ENCODE measurements at regions not wholly inside any gene's neighbourhood (a gene's known extent, or its start where the extent isn't known, plus 50 kb on each side); places are given as distances from the start of the nearest gene placed in this dataset.

GRCh38 chr10:55215699-55216098 lies 414.7 kb upstream of the PCDH15 start:
- no peak overlapping the region for H3K27ac ChIP-seq (ENCODE audit: control insufficient read depth, insufficient read depth, low read length)
- no peak overlapping the region for H3K4me2 ChIP-seq (ENCODE audit: control insufficient read depth, extremely low read depth, insufficient read depth, low read depth, low read length)
- DNase-seq (ENCODE audit: low read depth, low spot score) (no peak), FAIRE-seq (no peak)
- no peaks in the 10 kb centered on the region for H3K9me3 ChIP-seq (ENCODE audit: control insufficient read depth, low read depth, low read length)
- no peaks in the 10 kb centered on the region for H3K79me2 ChIP-seq (ENCODE audit: control insufficient read depth, insufficient read depth, low read length)
- H2AFZ ChIP-seq (ENCODE audit: control insufficient read depth, low read length), result no peak overlapping the region
- no peaks in the 10 kb centered on the region for H4K20me1 ChIP-seq (ENCODE audit: control insufficient read depth, extremely low read depth, insufficient read depth, low read length)
- no peaks in the 10 kb centered on the region for H3K4me1 ChIP-seq (ENCODE audit: control insufficient read depth, extremely low read depth, insufficient read depth, low read length)
- no peaks in the 10 kb centered on the region for H3K9me1 ChIP-seq (ENCODE audit: control insufficient read depth, extremely low read depth, insufficient read depth, low read length)
- dilution Hi-C loops (cut with MboI; ENCODE audit: extremely low pct_ligation_motif_present, low sequenced_read_pairs), result no loop called here
- no peak for TF ChIP-seq EZH2 (IDR thresholded peaks at IDR 0.05; ENCODE audit: low read length)
- no peak for TF ChIP-seq CTCF (optimal IDR thresholded peaks at IDR 0.05 in 1 of 3, IDR thresholded peaks at IDR 0.05 in 1 of 3, conservative IDR thresholded peaks at IDR 0.05 in 1 of 3; ENCODE audit: extremely low read depth in 1 of 3, insufficient read depth in 2 of 3, low read length in 3 of 3)
- H3K36me3 ChIP-seq (ENCODE audit: control insufficient read depth in 2 of 2, extremely low read depth in 1 of 2, insufficient read depth in 2 of 2, low read length in 2 of 2), result no peaks in the 10 kb centered on the region
- no peaks in the 10 kb centered on the region for H3K27me3 ChIP-seq (ENCODE audit: control insufficient read depth, extremely low read depth, insufficient read depth, low read length)
- no peak overlapping the region for H3K9ac ChIP-seq (ENCODE audit: control insufficient read depth, extremely low read depth, insufficient read depth, low read length)
- no peak overlapping the region for H3K4me3 ChIP-seq (ENCODE audit: control insufficient read depth in 2 of 3, extremely low read depth in 1 of 3, insufficient read depth in 2 of 3, low read depth in 1 of 3, low read length in 3 of 3)

GRCh38 chr10:55214608-55215007 lies 413.6 kb upstream of the PCDH15 start:
- DNase-seq (ENCODE audit: low read depth, low spot score) (no peak), FAIRE-seq (no peak)
- Histone ChIP-seq H3K9ac (ENCODE audit: control insufficient read depth, extremely low read depth, insufficient read depth, low read length) (no peak overlapping the region), H4K20me1 (ENCODE audit: control insufficient read depth, extremely low read depth, insufficient read depth, low read length) (no peaks in the 10 kb centered on the region), H3K27ac (ENCODE audit: control insufficient read depth, insufficient read depth, low read length) (no peak overlapping the region), H3K9me3 (ENCODE audit: control insufficient read depth, low read depth, low read length) (no peaks in the 10 kb centered on the region), H3K36me3 (ENCODE audit: control insufficient read depth in 2 of 2, extremely low read depth in 1 of 2, insufficient read depth in 2 of 2, low read length in 2 of 2) (no peaks in the 10 kb centered on the region), H3K4me2 (ENCODE audit: control insufficient read depth, extremely low read depth, insufficient read depth, low read depth, low read length) (no peak overlapping the region), H3K27me3 (ENCODE audit: control insufficient read depth, extremely low read depth, insufficient read depth, low read length) (no peaks in the 10 kb centered on the region), H3K9me1 (ENCODE audit: control insufficient read depth, extremely low read depth, insufficient read depth, low read length) (no peaks in the 10 kb centered on the region), H2AFZ (ENCODE audit: control insufficient read depth, low read length) (no peak overlapping the region), H3K4me1 (ENCODE audit: control insufficient read depth, extremely low read depth, insufficient read depth, low read length) (no peaks in the 10 kb centered on the region), H3K4me3 (ENCODE audit: control insufficient read depth in 2 of 3, extremely low read depth in 1 of 3, insufficient read depth in 2 of 3, low read depth in 1 of 3, low read length in 3 of 3) (no peak overlapping the region), H3K79me2 (ENCODE audit: control insufficient read depth, insufficient read depth, low read length) (no peaks in the 10 kb centered on the region)
- TF ChIP-seq EZH2 (IDR thresholded peaks at IDR 0.05; ENCODE audit: low read length), result no peak
- no peak for TF ChIP-seq CTCF (optimal IDR thresholded peaks at IDR 0.05 in 1 of 3, IDR thresholded peaks at IDR 0.05 in 1 of 3, conservative IDR thresholded peaks at IDR 0.05 in 1 of 3; ENCODE audit: extremely low read depth in 1 of 3, insufficient read depth in 2 of 3, low read length in 3 of 3)
- dilution Hi-C loops (cut with MboI; ENCODE audit: extremely low pct_ligation_motif_present, low sequenced_read_pairs), result no loop called here
